ENCODE measurements at regions not wholly inside any gene's neighbourhood (a gene's known extent, or its start where the extent isn't known, plus 50 kb on each side); places are given as distances from the start of the nearest gene placed in this dataset.

- no peaks in the 10 kb centered on the region for H3K27me3 Mint-ChIP-seq (ENCODE audit: low read depth)
- H3K4me3 Mint-ChIP-seq: peak overlapping the region in 2 of 3 experiments; percentile 13 to 31
- TF ChIP-seq, protein P1, sequence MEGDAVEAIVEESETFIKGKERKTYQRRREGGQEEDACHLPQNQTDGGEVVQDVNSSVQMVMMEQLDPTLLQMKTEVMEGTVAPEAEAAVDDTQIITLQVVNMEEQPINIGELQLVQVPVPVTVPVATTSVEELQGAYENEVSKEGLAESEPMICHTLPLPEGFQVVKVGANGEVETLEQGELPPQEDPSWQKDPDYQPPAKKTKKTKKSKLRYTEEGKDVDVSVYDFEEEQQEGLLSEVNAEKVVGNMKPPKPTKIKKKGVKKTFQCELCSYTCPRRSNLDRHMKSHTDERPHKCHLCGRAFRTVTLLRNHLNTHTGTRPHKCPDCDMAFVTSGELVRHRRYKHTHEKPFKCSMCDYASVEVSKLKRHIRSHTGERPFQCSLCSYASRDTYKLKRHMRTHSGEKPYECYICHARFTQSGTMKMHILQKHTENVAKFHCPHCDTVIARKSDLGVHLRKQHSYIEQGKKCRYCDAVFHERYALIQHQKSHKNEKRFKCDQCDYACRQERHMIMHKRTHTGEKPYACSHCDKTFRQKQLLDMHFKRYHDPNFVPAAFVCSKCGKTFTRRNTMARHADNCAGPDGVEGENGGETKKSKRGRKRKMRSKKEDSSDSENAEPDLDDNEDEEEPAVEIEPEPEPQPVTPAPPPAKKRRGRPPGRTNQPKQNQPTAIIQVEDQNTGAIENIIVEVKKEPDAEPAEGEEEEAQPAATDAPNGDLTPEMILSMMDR (IDR thresholded peaks at IDR 0.05; ENCODE audit: unreplicated experiment in 3 of 3): no peak
- no peaks in the 10 kb centered on the region for H3K9me3 Mint-ChIP-seq
- peak overlapping the region; percentile 83 to 90 (median 88) for H3K27ac Mint-ChIP-seq
- H3K36me3 Mint-ChIP-seq (ENCODE audit: low read depth): no peaks in the 10 kb centered on the region
- H3K4me1 Mint-ChIP-seq: peaks cover 24% of the 10 kb centered on the region
These were observed 53.0 kb downstream of the HELT start for GRCh38 chr4:185071236-185071811.

DNA sequence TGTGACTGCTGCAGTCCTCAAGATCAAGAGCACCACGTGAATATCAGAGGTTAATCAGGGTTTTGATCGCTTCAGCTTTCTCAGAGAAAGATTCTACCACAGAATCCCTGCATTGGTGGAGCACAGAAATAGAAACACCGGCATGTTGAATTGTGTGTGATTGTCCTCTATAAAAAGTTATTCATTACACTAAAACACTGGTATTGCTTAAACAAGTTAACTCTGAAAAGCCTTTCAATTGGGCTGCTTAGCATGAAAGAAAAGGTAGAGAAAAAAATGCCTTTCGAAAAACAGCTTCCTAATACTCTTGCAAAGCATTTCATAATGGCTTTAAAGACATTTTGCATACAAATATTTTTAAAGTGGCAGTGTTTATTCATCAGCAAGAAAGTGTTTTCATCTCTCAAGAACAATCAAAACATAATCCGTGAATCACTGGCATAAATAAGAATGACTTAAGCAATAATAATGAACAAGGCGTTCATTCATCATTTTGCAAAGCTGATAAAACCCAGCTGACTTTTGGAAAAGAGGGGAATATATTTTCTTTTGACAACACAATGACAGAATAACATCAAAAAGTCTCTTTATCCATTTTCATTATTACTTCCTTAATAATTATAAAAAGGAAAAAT lies 61.1 kb downstream of the HELT start:
- H3K4me3 Mint-ChIP-seq: no peak overlapping the region
- H3K9me3 Mint-ChIP-seq: no peaks in the 10 kb centered on the region
- peaks cover 3% of the 10 kb centered on the region for H3K4me1 Mint-ChIP-seq
- H3K36me3 Mint-ChIP-seq (ENCODE audit: low read depth): no peaks in the 10 kb centered on the region
- no peaks in the 10 kb centered on the region for H3K27me3 Mint-ChIP-seq (ENCODE audit: low read depth)
- TF ChIP-seq, protein P1 (IDR thresholded peaks at IDR 0.05; ENCODE audit: unreplicated experiment in 3 of 3): no peak
- H3K27ac Mint-ChIP-seq: peak overlapping the region in 1 of 3 experiments; percentile 1

DNA sequence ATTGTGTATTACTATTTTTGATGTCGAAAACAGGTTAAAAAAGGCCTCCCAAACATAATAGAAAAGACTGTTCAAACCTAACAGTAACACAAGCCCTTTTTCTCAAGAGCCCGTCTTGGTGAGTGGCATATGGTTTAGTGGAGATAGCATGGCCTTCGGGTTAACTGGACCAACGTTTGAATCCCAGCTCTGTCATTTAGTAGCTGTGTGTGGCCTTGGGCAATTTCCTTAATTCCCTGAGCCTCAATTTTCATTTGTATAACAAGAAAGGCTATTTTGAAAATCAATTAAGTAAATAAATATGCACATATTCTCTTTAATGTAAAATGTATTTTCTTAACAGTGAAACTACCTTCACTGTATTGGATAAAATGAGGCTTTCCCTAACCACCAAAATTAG lies 62.3 kb downstream of the HELT start:
- TF ChIP-seq, protein P1 (IDR thresholded peaks at IDR 0.05; ENCODE audit: unreplicated experiment in 3 of 3): no peak
- Mint-ChIP-seq H3K9me3 (no peaks in the 10 kb centered on the region), H3K27me3 (ENCODE audit: low read depth) (no peaks in the 10 kb centered on the region), H3K27ac (no peak overlapping the region), H3K36me3 (ENCODE audit: low read depth) (no peaks in the 10 kb centered on the region), H3K4me1 (peaks cover 3% of the 10 kb centered on the region), H3K4me3 (no peak overlapping the region)

DNA sequence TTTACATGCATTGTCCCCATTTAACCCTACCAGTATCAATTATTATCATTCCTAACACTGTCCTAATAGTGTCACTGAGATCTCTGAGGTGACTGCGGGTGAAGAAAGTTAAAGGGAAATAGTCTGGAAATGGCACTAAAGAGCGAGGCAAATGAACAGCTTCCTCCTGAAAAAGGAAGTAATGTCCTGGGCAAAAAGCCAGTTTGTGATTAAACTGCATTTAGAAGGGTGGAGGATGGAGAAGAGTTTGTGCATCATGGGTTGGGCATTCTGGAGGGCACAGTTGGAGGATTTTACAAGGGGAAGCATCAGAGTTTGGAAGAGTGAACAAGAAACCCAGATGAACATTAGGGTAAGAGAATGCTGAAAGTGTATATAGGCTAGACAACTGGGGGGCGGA lies 60.5 kb upstream of the SLC25A4 start:
- peaks cover 3% of the 10 kb centered on the region for H3K4me1 Mint-ChIP-seq
- no peaks in the 10 kb centered on the region for H3K36me3 Mint-ChIP-seq (ENCODE audit: low read depth)
- H3K4me3 Mint-ChIP-seq: no peak overlapping the region
- no peaks in the 10 kb centered on the region for H3K9me3 Mint-ChIP-seq
- H3K27me3 Mint-ChIP-seq (ENCODE audit: low read depth): no peaks in the 10 kb centered on the region
- TF ChIP-seq, protein P1 (IDR thresholded peaks at IDR 0.05; ENCODE audit: unreplicated experiment in 3 of 3): no peak
- peak overlapping the region in 1 of 3 experiments; percentile 16 for H3K27ac Mint-ChIP-seq

GRCh38 chr4:185086053-185086452 lies 57.0 kb upstream of the SLC25A4 start:
- Mint-ChIP-seq H3K36me3 (ENCODE audit: low read depth) (no peaks in the 10 kb centered on the region), H3K9me3 (no peaks in the 10 kb centered on the region), H3K4me3 (no peak overlapping the region), H3K4me1 (no peaks in the 10 kb centered on the region), H3K27ac (no peak overlapping the region), H3K27me3 (ENCODE audit: low read depth) (no peaks in the 10 kb centered on the region)
- TF ChIP-seq, protein P1 (IDR thresholded peaks at IDR 0.05; ENCODE audit: unreplicated experiment in 3 of 3): no peak

DNA sequence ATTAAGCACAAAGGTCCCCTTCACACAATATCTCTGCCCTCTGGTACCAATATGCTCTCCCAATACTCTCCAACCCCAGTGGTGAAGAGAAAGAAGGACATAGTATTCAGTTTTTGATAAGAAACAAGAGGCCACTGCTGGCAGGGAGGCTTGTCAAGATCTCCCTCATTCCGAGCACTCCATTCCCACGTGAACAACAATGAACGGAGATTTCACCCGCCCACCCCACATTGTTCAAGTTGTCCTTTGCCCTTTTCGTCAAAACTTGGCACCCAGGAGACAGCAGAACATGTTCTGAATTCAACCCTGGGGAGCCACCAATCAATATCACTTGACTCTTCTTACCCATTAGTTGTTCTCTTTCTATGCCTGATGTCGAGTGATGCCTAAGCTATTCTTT lies 54.2 kb upstream of the SLC25A4 start:
- peaks cover 4% of the 10 kb centered on the region for H3K9me3 Mint-ChIP-seq
- H3K27me3 Mint-ChIP-seq (ENCODE audit: low read depth): no peaks in the 10 kb centered on the region
- no peak overlapping the region for H3K4me3 Mint-ChIP-seq
- H3K4me1 Mint-ChIP-seq: no peaks in the 10 kb centered on the region
- H3K36me3 Mint-ChIP-seq (ENCODE audit: low read depth): no peaks in the 10 kb centered on the region
- no peak overlapping the region for H3K27ac Mint-ChIP-seq
- TF ChIP-seq, protein P1 (IDR thresholded peaks at IDR 0.05; ENCODE audit: unreplicated experiment in 3 of 3): no peak

Measured in nephron (organoid).